WTC11 (cell line): ENCODE measurements at regions not wholly inside any gene's neighbourhood (a gene's known extent, or its start where the extent isn't known, plus 50 kb on each side); places are given as distances from the start of the nearest gene placed in this dataset.

Experiments
- ATAC-seq: fragments of 200-7000 bp; cut with Tn5 transposase; 2 replicates; pipeline ENCODE4 v1.10.0; 2021; ENCODE audit warnings: mild to moderate bottlenecking, moderate library complexity
- CTCF ChIA-PET: fragments of 300-600 bp; sonication (Branson Sonifier 250); formaldehyde crosslinking; loops from one replicate; lab custom pipeline; 2021; ENCODE audit warnings: antibody characterized with exemption; lab: Charles Lee
- POLR2A ChIA-PET: fragments of 350-600 bp; sonication (Branson Sonifier 250); formaldehyde crosslinking; loops from one replicate; lab custom pipeline; 2021; ENCODE audit warnings: antibody characterized with exemption; lab: Charles Lee
- DNase-seq: peaks from one replicate; pipeline ENCODE4 v3.0.0; 2021; ENCODE audit warnings: low spot score
- H3K27ac Mint-ChIP-seq: 2 replicates; pipeline ENCODE4 v1.8.0; 2021; ENCODE audit warnings: mixed read lengths
- H3K27me3 Mint-ChIP-seq: 2 replicates; pipeline ENCODE4 v1.8.0; 2021; ENCODE audit warnings: low read depth, mild to moderate bottlenecking, moderate library complexity, mixed read lengths
- H3K36me3 Mint-ChIP-seq: 2 replicates; pipeline ENCODE4 v1.8.0; 2021; ENCODE audit warnings: mixed read lengths
- H3K4me1 Mint-ChIP-seq: 2 replicates; pipeline ENCODE4 v1.8.0; 2022; ENCODE audit warnings: mixed read lengths
- H3K4me3 Mint-ChIP-seq: 2 replicates; pipeline ENCODE4 v1.8.0; 2021; ENCODE audit warnings: mild to moderate bottlenecking, moderate library complexity, mixed read lengths
- H3K9me3 Mint-ChIP-seq: 2 replicates; pipeline ENCODE4 v1.8.0; 2021; ENCODE audit warnings: mixed read lengths
- ATF1 ChIP-seq: sonication (generic); formaldehyde crosslinking; IDR thresholded peaks from 2 replicates; pipeline ENCODE4 v1.8.1; 2023; ENCODE audit warnings: mild to moderate bottlenecking, moderate library complexity, missing genetic modification reagents
- CBFB ChIP-seq: sonication (generic); formaldehyde crosslinking; IDR thresholded peaks from 2 replicates; pipeline ENCODE4 v1.8.1; 2022; ENCODE audit warnings: mild to moderate bottlenecking, low read depth, missing genetic modification reagents
- CREB1 ChIP-seq: sonication (generic); formaldehyde crosslinking; IDR thresholded peaks from 2 replicates; pipeline ENCODE4 v1.8.0; 2023; ENCODE audit warnings: mild to moderate bottlenecking, missing genetic modification reagents
- ESRRA ChIP-seq: sonication (generic); formaldehyde crosslinking; IDR thresholded peaks from 2 replicates; pipeline ENCODE4 v1.8.1; 2022; ENCODE audit warnings: mild to moderate bottlenecking, missing genetic modification reagents, borderline replicate concordance
- FOXK1 ChIP-seq: sonication (generic); formaldehyde crosslinking; IDR thresholded peaks from 2 replicates; pipeline ENCODE4 v1.8.0; 2022; ENCODE audit warnings: mild to moderate bottlenecking, moderate library complexity, missing genetic modification reagents
- NFATC4 ChIP-seq: fragments of 250-450 bp; sonication (Bioruptor Pico); IDR thresholded peaks from 2 replicates; pipeline ENCODE4 v1.9.0; 2021; ENCODE audit warnings: mild to moderate bottlenecking
- NR1H2 ChIP-seq: sonication (generic); formaldehyde crosslinking; IDR thresholded peaks from 2 replicates; pipeline ENCODE4 v1.9.0; 2021; ENCODE audit warnings: mild to moderate bottlenecking, moderate library complexity, missing genetic modification reagents
- NR2C2 ChIP-seq: sonication (generic); formaldehyde crosslinking; IDR thresholded peaks from 2 replicates; pipeline ENCODE4 v1.8.0; 2022; ENCODE audit warnings: mild to moderate bottlenecking, missing genetic modification reagents
- SMAD4 ChIP-seq: sonication (generic); formaldehyde crosslinking; IDR thresholded peaks from 2 replicates; pipeline ENCODE4 v1.8.0; 2022; ENCODE audit warnings: mild to moderate bottlenecking, missing genetic modification reagents
- TEAD4 ChIP-seq: sonication (generic); formaldehyde crosslinking; IDR thresholded peaks from 2 replicates; pipeline ENCODE4 v1.8.0; 2022; ENCODE audit warnings: mild to moderate bottlenecking, missing genetic modification reagents
- ZNF219 ChIP-seq: sonication (generic); formaldehyde crosslinking; IDR thresholded peaks from 2 replicates; pipeline ENCODE4 v1.8.0; 2023; ENCODE audit warnings: missing genetic modification reagents, mild to moderate bottlenecking, borderline replicate concordance
- ZNF423 ChIP-seq: fragments of 250-450 bp; sonication (Bioruptor Pico); IDR thresholded peaks from 2 replicates; pipeline ENCODE4 v2.1.2; 2022; ENCODE audit warnings: mild to moderate bottlenecking, moderate library complexity
- TF ChIP-seq, protein P1 (sequence below): sonication (generic); formaldehyde crosslinking; IDR thresholded peaks from 2 replicates; pipeline ENCODE4 v1.8.1; 2022; ENCODE audit warnings: mild to moderate bottlenecking, moderate library complexity, missing genetic modification reagents
- TF ChIP-seq, protein P2 (sequence below): sonication (generic); formaldehyde crosslinking; conservative IDR thresholded peaks from 2 replicates; pipeline ENCODE4 v1.8.1; 2023; ENCODE audit warnings: mild to moderate bottlenecking, low read depth, missing genetic modification reagents, moderate library complexity
- TF ChIP-seq, protein P3 (sequence below): fragments of 250-450 bp; sonication (Bioruptor Pico); IDR thresholded peaks from 2 replicates; pipeline ENCODE4 v1.8.0; 2021; ENCODE audit warnings: mild to moderate bottlenecking
- TF ChIP-seq, protein P4 (sequence below): fragments of 200-600 bp; IDR thresholded peaks from 2 replicates; pipeline ENCODE4 v1.8.0; 2022; ENCODE audit warnings: antibody characterized with exemption
- TF ChIP-seq, protein P5 (sequence below): fragments of 250-450 bp; sonication (Bioruptor Pico); IDR thresholded peaks from 2 replicates; pipeline ENCODE4 v2.1.2; 2022; ENCODE audit warnings: mild to moderate bottlenecking, moderate library complexity
- TF ChIP-seq, protein P6 (sequence below): fragments of 250-450 bp; sonication (Bioruptor Pico); conservative IDR thresholded peaks from 2 replicates; pipeline ENCODE4 v1.9.0; 2021; ENCODE audit warnings: mild to moderate bottlenecking
- TF ChIP-seq, protein P7 (sequence below): sonication (generic); formaldehyde crosslinking; IDR thresholded peaks from 2 replicates; pipeline ENCODE4 v1.8.1; 2023; ENCODE audit warnings: mild to moderate bottlenecking, missing genetic modification reagents, borderline replicate concordance

DNA sequence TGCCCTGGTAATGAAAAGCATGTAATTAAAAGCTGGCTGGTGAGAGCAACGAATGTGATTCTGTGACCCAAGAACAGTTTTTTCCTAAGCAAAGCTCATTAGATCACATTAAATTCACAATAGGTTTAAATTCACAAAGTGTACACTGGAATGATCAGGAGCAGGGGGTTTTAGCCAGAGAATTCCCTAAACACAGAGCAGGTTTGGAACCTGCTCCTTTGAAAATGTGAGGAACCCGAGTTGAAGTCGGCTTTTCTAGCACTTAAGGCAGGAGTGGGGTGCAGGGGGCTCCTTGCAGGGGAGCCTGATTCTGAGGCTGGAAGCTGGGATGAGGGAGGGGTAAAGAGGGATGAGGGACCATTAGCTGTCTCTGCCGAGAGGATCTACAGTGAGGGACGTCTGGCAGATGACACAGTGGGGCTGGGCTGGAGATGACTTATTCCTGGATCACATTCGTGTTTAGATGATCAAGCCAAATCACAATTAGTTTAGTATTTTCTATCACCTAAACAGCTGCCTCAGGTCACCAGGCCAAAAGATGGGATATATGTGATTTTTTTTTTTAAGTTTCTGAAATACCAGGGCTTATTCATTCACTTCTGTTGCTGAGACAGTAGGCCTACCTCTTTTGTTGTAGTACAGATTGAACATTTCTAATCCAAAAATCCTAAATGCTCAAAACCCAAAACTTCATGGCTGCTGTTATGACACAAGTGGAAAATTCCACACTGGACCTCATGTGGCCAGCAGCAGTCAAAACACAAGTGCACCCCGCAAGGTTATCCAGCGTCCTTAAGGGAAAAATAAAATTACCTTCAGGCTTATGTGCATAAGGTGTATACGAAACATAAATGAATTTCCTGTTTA lies 93.1 kb upstream of the HIVEP1 start:
- no peak for DNase-seq
- CTCF ChIA-PET, result no interaction called here
- Mint-ChIP-seq H3K27ac (peak overlapping the region; percentile 20; the same call in 1 of the 2 replicates), H3K9me3 (no peaks in the 10 kb centered on the region), H3K36me3 (no peaks in the 10 kb centered on the region), H3K4me1 (peaks cover 26% of the 10 kb centered on the region), H3K27me3 (no peaks in the 10 kb centered on the region), H3K4me3 (no peak overlapping the region)
- ATAC-seq, result no peak
- TF ChIP-seq ESRRA (CRISPR knock-in tag) (no peak), FOXK1 (CRISPR knock-in tag) (no peak), NFATC4 (no peak), CBFB (no peak), NR2C2 (CRISPR knock-in tag) (no peak), TEAD4 (no peak), CREB1 (CRISPR knock-in tag) (no peak), ZNF423 (CRISPR knock-in tag) (no peak)
- TF ChIP-seq, protein P1, sequence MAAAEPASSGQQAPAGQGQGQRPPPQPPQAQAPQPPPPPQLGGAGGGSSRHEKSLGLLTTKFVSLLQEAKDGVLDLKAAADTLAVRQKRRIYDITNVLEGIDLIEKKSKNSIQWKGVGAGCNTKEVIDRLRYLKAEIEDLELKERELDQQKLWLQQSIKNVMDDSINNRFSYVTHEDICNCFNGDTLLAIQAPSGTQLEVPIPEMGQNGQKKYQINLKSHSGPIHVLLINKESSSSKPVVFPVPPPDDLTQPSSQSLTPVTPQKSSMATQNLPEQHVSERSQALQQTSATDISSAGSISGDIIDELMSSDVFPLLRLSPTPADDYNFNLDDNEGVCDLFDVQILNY (CRISPR knock-in tag), result no peak
- TF ChIP-seq, protein P2, sequence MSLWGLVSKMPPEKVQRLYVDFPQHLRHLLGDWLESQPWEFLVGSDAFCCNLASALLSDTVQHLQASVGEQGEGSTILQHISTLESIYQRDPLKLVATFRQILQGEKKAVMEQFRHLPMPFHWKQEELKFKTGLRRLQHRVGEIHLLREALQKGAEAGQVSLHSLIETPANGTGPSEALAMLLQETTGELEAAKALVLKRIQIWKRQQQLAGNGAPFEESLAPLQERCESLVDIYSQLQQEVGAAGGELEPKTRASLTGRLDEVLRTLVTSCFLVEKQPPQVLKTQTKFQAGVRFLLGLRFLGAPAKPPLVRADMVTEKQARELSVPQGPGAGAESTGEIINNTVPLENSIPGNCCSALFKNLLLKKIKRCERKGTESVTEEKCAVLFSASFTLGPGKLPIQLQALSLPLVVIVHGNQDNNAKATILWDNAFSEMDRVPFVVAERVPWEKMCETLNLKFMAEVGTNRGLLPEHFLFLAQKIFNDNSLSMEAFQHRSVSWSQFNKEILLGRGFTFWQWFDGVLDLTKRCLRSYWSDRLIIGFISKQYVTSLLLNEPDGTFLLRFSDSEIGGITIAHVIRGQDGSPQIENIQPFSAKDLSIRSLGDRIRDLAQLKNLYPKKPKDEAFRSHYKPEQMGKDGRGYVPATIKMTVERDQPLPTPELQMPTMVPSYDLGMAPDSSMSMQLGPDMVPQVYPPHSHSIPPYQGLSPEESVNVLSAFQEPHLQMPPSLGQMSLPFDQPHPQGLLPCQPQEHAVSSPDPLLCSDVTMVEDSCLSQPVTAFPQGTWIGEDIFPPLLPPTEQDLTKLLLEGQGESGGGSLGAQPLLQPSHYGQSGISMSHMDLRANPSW (CRISPR knock-in tag), result no peak
- TF ChIP-seq, protein P3, sequence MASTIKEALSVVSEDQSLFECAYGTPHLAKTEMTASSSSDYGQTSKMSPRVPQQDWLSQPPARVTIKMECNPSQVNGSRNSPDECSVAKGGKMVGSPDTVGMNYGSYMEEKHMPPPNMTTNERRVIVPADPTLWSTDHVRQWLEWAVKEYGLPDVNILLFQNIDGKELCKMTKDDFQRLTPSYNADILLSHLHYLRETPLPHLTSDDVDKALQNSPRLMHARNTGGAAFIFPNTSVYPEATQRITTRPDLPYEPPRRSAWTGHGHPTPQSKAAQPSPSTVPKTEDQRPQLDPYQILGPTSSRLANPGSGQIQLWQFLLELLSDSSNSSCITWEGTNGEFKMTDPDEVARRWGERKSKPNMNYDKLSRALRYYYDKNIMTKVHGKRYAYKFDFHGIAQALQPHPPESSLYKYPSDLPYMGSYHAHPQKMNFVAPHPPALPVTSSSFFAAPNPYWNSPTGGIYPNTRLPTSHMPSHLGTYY (CRISPR knock-in tag), result no peak
- TF ChIP-seq, protein P4, sequence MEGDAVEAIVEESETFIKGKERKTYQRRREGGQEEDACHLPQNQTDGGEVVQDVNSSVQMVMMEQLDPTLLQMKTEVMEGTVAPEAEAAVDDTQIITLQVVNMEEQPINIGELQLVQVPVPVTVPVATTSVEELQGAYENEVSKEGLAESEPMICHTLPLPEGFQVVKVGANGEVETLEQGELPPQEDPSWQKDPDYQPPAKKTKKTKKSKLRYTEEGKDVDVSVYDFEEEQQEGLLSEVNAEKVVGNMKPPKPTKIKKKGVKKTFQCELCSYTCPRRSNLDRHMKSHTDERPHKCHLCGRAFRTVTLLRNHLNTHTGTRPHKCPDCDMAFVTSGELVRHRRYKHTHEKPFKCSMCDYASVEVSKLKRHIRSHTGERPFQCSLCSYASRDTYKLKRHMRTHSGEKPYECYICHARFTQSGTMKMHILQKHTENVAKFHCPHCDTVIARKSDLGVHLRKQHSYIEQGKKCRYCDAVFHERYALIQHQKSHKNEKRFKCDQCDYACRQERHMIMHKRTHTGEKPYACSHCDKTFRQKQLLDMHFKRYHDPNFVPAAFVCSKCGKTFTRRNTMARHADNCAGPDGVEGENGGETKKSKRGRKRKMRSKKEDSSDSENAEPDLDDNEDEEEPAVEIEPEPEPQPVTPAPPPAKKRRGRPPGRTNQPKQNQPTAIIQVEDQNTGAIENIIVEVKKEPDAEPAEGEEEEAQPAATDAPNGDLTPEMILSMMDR, result no peak
- TF ChIP-seq, protein P5, sequence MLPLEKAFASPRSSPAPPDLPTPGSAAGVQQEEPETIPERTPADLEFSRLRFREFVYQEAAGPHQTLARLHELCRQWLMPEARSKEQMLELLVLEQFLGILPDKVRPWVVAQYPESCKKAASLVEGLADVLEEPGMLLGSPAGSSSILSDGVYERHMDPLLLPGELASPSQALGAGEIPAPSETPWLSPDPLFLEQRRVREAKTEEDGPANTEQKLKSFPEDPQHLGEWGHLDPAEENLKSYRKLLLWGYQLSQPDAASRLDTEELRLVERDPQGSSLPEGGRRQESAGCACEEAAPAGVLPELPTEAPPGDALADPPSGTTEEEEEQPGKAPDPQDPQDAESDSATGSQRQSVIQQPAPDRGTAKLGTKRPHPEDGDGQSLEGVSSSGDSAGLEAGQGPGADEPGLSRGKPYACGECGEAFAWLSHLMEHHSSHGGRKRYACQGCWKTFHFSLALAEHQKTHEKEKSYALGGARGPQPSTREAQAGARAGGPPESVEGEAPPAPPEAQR (CRISPR knock-in tag), result no peak
- POLR2A ChIA-PET, result no interaction called here

DNA sequence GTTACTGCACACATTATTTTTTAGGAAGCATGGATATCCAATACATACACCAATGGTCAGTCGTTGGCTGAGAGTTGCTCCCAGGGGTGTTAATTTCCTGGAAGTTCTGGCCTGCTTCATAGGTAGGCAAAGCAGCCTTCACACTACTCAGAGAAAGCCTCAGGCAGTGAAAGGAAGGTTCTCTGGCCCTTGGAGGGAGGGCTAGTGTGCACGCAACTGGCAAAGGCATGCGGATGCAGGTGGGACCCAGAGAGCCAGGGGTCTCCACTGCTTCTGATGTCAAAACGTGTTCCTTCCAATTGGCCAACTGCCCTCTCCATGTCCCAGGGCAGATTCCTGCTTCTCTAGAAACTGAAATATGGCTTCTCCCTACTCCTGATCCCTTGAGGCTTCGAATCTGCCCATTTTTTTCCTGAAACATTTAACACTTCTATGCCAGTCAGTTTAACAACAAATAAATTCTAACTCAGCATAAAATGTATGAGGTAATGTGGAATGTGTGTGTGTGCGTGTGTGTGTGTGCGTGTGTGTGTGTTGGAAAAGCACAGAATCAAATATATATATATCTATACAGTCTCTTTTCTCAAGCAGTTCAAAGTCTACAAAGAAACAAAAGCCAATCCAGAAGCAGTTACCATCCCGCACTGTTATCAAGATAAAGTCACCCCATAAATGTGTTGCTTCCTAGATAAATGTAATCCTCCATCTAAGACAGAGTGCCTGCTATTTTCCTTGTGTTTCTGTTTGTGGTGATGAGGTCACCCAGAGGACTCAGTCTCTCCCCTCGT lies 94.0 kb upstream of the HIVEP1 start:
- ATAC-seq, result no peak
- TF ChIP-seq NR1H2 (CRISPR knock-in tag), result no peak
- TF ChIP-seq ZNF219 (CRISPR knock-in tag), result no peak
- TF ChIP-seq ATF1 (CRISPR knock-in tag), result no peak
- no peak for TF ChIP-seq SMAD4
- TF ChIP-seq, protein P6, sequence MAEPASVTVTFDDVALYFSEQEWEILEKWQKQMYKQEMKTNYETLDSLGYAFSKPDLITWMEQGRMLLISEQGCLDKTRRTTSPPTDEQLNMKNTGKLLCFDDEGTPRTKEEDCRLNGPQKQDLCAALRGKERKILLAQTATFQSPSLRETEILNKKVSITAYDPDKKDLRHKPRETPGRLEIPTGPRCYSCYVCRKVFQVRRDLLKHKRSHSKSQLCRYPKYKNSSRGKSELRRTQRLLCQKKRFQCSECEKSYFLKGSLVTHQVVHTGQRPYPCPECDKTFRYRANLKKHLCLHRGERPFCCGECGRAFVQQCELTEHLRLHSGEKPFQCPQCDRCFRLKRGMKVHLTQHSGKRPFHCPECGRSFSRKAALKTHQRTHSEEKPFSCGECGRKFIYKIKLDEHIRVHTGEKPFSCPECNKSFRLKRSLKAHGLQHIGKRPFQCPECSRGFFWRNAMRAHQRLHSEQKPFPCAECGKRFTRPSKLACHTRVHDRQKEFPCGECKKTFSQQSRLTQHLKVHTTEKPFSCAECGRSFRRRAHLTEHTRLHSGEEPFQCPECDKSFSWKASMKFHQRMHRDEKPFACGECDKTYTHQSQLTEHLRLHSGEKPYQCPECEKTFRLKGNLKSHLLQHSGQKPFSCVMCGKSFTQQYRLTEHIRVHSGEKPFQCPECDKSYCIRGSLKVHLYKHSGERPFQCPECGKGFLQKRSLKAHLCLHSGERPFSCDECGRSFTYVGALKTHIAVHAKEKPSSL, result no peak
- TF ChIP-seq, protein P7, sequence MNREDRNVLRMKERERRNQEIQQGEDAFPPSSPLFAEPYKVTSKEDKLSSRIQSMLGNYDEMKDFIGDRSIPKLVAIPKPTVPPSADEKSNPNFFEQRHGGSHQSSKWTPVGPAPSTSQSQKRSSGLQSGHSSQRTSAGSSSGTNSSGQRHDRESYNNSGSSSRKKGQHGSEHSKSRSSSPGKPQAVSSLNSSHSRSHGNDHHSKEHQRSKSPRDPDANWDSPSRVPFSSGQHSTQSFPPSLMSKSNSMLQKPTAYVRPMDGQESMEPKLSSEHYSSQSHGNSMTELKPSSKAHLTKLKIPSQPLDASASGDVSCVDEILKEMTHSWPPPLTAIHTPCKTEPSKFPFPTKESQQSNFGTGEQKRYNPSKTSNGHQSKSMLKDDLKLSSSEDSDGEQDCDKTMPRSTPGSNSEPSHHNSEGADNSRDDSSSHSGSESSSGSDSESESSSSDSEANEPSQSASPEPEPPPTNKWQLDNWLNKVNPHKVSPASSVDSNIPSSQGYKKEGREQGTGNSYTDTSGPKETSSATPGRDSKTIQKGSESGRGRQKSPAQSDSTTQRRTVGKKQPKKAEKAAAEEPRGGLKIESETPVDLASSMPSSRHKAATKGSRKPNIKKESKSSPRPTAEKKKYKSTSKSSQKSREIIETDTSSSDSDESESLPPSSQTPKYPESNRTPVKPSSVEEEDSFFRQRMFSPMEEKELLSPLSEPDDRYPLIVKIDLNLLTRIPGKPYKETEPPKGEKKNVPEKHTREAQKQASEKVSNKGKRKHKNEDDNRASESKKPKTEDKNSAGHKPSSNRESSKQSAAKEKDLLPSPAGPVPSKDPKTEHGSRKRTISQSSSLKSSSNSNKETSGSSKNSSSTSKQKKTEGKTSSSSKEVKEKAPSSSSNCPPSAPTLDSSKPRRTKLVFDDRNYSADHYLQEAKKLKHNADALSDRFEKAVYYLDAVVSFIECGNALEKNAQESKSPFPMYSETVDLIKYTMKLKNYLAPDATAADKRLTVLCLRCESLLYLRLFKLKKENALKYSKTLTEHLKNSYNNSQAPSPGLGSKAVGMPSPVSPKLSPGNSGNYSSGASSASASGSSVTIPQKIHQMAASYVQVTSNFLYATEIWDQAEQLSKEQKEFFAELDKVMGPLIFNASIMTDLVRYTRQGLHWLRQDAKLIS, result no peak

More for the DNA sequence above, 94.0 kb upstream of the HIVEP1 start:
- Mint-ChIP-seq H3K4me3 (no peak overlapping the region), H3K36me3 (peaks cover 4% of the 10 kb centered on the region; the same call in 1 of the 2 replicates), H3K9me3 (peaks cover 4% of the 10 kb centered on the region), H3K27ac (0 out of 2 replicates have a peak overlapping the region, but pooled peaks have one; percentile 20), H3K27me3 (no peaks in the 10 kb centered on the region), H3K4me1 (peaks cover 26% of the 10 kb centered on the region)
- no peak for DNase-seq
- ChIA-PET POLR2A (interaction anchor here (0.7 kb wide), 1 partner anchor 44 kb away, joined by 5 read pairs; no protein-coding TSS in a partner anchor), CTCF (no interaction called here)
